PC-9 (cell line): ENCODE measurements at regions not wholly inside any gene's neighbourhood (a gene's known extent, or its start where the extent isn't known, plus 50 kb on each side); places are given as distances from the start of the nearest gene placed in this dataset.

Experiments
- BruUV-seq: library from RNA; stranded (reverse); fragments of 400-500 nt; replicated peaks from 2 replicates; lab custom pipeline; 2021; lab: Mats Ljungman, UMichigan
- CTCF ChIA-PET: fragments of 300-600 bp; sonication (Branson Sonifier 250); formaldehyde crosslinking; loops from one replicate; lab custom pipeline; 2022; ENCODE audit warnings: antibody characterized with exemption; lab: Charles Lee
- POLR2A ChIA-PET: fragments of 300-600 bp; sonication (Branson Sonifier 250); formaldehyde crosslinking; loops from one replicate; lab custom pipeline; 2022; ENCODE audit warnings: antibody characterized with exemption; ENCODE audit not compliant: unreplicated experiment; lab: Charles Lee
- DNase-seq, 2 experiments: peaks; one replicate each; pipeline versions ENCODE4 v3.0.0 to v3.0.0-alpha.2; 2015 to 2022; ENCODE audit warnings: mixed read lengths in 1 of 2
- H2AFZ ChIP-seq: fragments of 200-600 bp; sonication (generic); 2 replicates; pipeline ENCODE4 v1.8.1; 2017; ENCODE audit warnings: antibody characterized with exemption
- H3F3A ChIP-seq: fragments of 200-600 bp; sonication (generic); 2 replicates; pipeline ENCODE4 v1.8.1; 2017; ENCODE audit warnings: antibody characterized with exemption, mild to moderate bottlenecking, low read depth; ENCODE audit not compliant: insufficient read depth
- H3K27ac ChIP-seq: fragments of 200-600 bp; sonication (generic); 2 replicates; pipeline ENCODE4 v1.6.1; 2016; ENCODE audit warnings: mixed run types
- H3K27me3 ChIP-seq: fragments of 200-600 bp; sonication (generic); 2 replicates; pipeline ENCODE4 v1.6.1; 2016; ENCODE audit warnings: low read depth, mixed run types; ENCODE audit not compliant: insufficient read depth
- H3K36me3 ChIP-seq: fragments of 200-600 bp; sonication (generic); 2 replicates; pipeline ENCODE4 v1.6.1; 2016; ENCODE audit warnings: low read depth, mixed run types
- H3K4me1 ChIP-seq: fragments of 200-600 bp; sonication (generic); replicated peaks from 2 replicates; pipeline ENCODE4 v1.6.1; 2016; ENCODE audit warnings: mixed run types; ENCODE audit not compliant: insufficient read depth
- H3K4me2 ChIP-seq: fragments of 200-600 bp; sonication (generic); 2 replicates; pipeline ENCODE4 v1.6.1; 2017; ENCODE audit warnings: mixed run types
- H3K4me3 ChIP-seq: fragments of 200-600 bp; sonication (generic); 2 replicates; pipeline ENCODE4 v1.6.1; 2016; ENCODE audit warnings: mixed run types
- H3K79me2 ChIP-seq: fragments of 200-600 bp; sonication (generic); 2 replicates; pipeline ENCODE4 v1.6.1; 2017; ENCODE audit warnings: low read depth, mixed run types
- H3K9me2 ChIP-seq: fragments of 200-600 bp; sonication (generic); 2 replicates; pipeline ENCODE4 v1.8.1; 2017; ENCODE audit warnings: mild to moderate bottlenecking; ENCODE audit not compliant: insufficient read depth
- H3K9me3 ChIP-seq: fragments of 200-600 bp; sonication (generic); 2 replicates; pipeline ENCODE4 v1.8.1; 2016; ENCODE audit warnings: low read depth; ENCODE audit not compliant: insufficient read depth
- H4K20me1 ChIP-seq: fragments of 200-600 bp; sonication (generic); 2 replicates; pipeline ENCODE4 v1.8.1; 2017; ENCODE audit not compliant: insufficient read depth
- EZH2 ChIP-seq: fragments of 200-600 bp; sonication (generic); IDR thresholded peaks from 2 replicates; pipeline ENCODE4 v1.8.0; 2017; ENCODE audit warnings: antibody characterized with exemption, low read depth
- intact Hi-C: fragments of 100-400 bp; cut with micrococcal nuclease; formaldehyde crosslinking; loops from one replicate; pipeline ENCODE4 v1.10.0; 2022; ENCODE audit not compliant: unreplicated experiment
- TF ChIP-seq, protein P1 (sequence below): fragments of 200-600 bp; sonication (generic); conservative IDR thresholded peaks from 2 replicates; pipeline ENCODE4 v1.6.1; 2017; ENCODE audit warnings: mixed run types, antibody characterized with exemption, mild to moderate bottlenecking, moderate library complexity

DNA sequence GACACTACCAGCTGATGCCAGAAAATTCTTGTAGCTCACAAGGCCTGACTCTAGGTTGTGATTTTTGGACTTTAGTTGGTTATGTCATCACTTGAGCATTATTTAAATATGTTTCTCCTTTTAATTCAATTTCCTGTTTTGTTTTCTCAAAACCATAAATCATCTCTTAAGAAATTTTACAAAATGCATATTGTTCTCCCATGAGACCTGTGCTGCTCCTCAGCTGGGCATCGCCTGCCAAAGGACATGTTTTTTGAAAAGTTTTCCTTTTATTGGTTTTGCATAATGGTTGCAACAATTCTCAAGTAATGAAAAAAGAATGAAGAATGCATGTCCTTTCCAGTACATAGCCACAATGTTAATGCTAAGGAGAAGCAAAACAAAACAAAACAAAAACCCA lies 204.7 kb upstream of the LYPLAL1 start:
- H3K36me3 ChIP-seq = no peaks in the 10 kb centered on the region
- H3K79me2 ChIP-seq = no peaks in the 10 kb centered on the region
- no peak overlapping the region for H3K4me2 ChIP-seq
- no peak overlapping the region for H3K27ac ChIP-seq
- intact Hi-C loops = no loop called here
- H3K9me3 ChIP-seq = peaks cover 12% of the 10 kb centered on the region; the same call in 1 of the 2 replicates
- TF ChIP-seq, protein P1, sequence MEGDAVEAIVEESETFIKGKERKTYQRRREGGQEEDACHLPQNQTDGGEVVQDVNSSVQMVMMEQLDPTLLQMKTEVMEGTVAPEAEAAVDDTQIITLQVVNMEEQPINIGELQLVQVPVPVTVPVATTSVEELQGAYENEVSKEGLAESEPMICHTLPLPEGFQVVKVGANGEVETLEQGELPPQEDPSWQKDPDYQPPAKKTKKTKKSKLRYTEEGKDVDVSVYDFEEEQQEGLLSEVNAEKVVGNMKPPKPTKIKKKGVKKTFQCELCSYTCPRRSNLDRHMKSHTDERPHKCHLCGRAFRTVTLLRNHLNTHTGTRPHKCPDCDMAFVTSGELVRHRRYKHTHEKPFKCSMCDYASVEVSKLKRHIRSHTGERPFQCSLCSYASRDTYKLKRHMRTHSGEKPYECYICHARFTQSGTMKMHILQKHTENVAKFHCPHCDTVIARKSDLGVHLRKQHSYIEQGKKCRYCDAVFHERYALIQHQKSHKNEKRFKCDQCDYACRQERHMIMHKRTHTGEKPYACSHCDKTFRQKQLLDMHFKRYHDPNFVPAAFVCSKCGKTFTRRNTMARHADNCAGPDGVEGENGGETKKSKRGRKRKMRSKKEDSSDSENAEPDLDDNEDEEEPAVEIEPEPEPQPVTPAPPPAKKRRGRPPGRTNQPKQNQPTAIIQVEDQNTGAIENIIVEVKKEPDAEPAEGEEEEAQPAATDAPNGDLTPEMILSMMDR = no peak
- no peak for TF ChIP-seq EZH2
- H3K27me3 ChIP-seq = no peaks in the 10 kb centered on the region
- DNase-seq = no peak
- H2AFZ ChIP-seq = no peak overlapping the region
- H3K9me2 ChIP-seq = no peaks in the 10 kb centered on the region
- H4K20me1 ChIP-seq = no peaks in the 10 kb centered on the region
- H3K4me1 ChIP-seq = no peaks in the 10 kb centered on the region
- ChIA-PET POLR2A (no interaction called here), CTCF (no interaction called here)
- H3K4me3 ChIP-seq = no peak overlapping the region
- no TSS peak for BruUV-seq
- no peaks in the 10 kb centered on the region for H3F3A ChIP-seq

DNA sequence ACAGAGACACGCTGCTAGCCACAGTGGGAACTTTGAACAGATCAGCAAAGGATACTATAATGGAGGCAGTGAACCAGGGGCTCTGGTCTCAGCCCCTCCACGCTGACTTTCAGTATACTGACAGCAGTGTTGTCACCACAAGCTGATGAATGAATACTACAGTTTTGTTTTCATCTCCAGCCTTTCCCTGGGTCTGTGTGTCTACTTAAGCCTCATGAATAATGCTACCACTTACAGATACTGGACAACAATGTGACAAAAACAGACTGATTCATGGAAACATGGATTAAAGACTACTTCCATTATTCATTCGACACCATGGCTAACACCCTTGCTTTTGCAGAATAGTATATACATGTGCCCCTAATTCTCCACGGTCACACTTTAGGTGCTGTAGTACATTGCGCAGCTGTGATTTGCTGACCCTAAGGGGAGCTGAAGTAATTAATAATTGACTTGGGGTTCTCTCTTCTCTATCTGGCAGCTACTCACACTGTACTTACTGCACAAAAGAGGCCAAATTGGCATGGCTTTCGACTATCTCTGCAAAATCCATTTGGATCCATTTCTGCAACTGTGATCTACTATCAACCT lies 203.2 kb upstream of the LYPLAL1 start:
- intact Hi-C loops = no loop called here
- no peak for DNase-seq
- peaks cover 12% of the 10 kb centered on the region; the same call in 1 of the 2 replicates for H3K9me3 ChIP-seq
- H3F3A ChIP-seq = no peaks in the 10 kb centered on the region
- H3K36me3 ChIP-seq = no peaks in the 10 kb centered on the region
- POLR2A ChIA-PET = no interaction called here
- no TSS peak for BruUV-seq
- TF ChIP-seq EZH2 = no peak
- TF ChIP-seq, protein P1 = no peak
- no peaks in the 10 kb centered on the region for H3K79me2 ChIP-seq
- no peaks in the 10 kb centered on the region for H3K27me3 ChIP-seq
- H2AFZ ChIP-seq = no peak overlapping the region
- no peak overlapping the region for H3K4me3 ChIP-seq
- CTCF ChIA-PET = no interaction called here
- H3K9me2 ChIP-seq = no peaks in the 10 kb centered on the region
- no peaks in the 10 kb centered on the region for H4K20me1 ChIP-seq
- no peak overlapping the region for H3K27ac ChIP-seq
- no peaks in the 10 kb centered on the region for H3K4me1 ChIP-seq
- H3K4me2 ChIP-seq = no peak overlapping the region

DNA sequence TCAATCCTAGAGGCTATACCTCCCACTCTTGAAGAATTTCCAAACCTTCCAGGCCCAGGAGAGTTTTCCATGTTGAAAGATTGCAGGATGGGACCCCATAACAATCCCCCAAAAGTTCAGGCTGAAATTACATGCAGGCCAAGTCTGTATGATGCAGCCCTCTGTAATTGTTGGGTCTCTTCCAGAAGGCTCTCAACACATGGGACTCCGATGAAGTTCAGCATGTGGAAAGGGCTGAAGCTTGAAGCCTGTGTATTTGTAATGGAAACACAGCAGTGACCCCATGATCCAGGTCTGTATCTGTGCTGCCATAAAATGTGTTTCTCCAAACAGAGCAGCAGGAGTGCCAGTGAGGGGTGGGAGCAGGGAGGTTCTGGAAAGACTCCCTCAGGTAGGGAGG lies 202.5 kb upstream of the LYPLAL1 start:
- TF ChIP-seq EZH2 = no peak
- TF ChIP-seq, protein P1 = no peak
- no peaks in the 10 kb centered on the region for H3K9me2 ChIP-seq
- no peaks in the 10 kb centered on the region for H3K4me1 ChIP-seq
- no TSS peak for BruUV-seq
- ChIA-PET CTCF (no interaction called here), POLR2A (no interaction called here)
- no peak overlapping the region for H3K4me2 ChIP-seq
- DNase-seq = no peak
- H4K20me1 ChIP-seq = no peaks in the 10 kb centered on the region
- H3K27ac ChIP-seq = no peak overlapping the region
- H2AFZ ChIP-seq = no peak overlapping the region
- no peaks in the 10 kb centered on the region for H3F3A ChIP-seq
- H3K4me3 ChIP-seq = no peak overlapping the region
- H3K36me3 ChIP-seq = no peaks in the 10 kb centered on the region
- intact Hi-C loops = no loop called here
- H3K9me3 ChIP-seq = peaks cover 12% of the 10 kb centered on the region; the same call in 1 of the 2 replicates
- no peaks in the 10 kb centered on the region for H3K79me2 ChIP-seq
- H3K27me3 ChIP-seq = no peaks in the 10 kb centered on the region
